SU-DHL-6 (cell line): ENCODE measurements at regions not wholly inside any gene's neighbourhood (a gene's known extent, or its start where the extent isn't known, plus 50 kb on each side); places are given as distances from the start of the nearest gene placed in this dataset.

Experiments
- H2AFZ ChIP-seq: fragments of 200-600 bp; sonication (generic); 2 replicates; pipeline ENCODE4 v1.6.1; 2014; ENCODE audit warnings: low read depth, mild to moderate bottlenecking, moderate library complexity, mixed read lengths, antibody characterized with exemption, low read length; ENCODE audit not compliant: severe bottlenecking
- H3F3A ChIP-seq: fragments of 200-600 bp; shearing (Covaris generic); 2 replicates; pipeline ENCODE4 v1.6.0; 2016; ENCODE audit warnings: antibody characterized with exemption, mild to moderate bottlenecking; ENCODE audit not compliant: insufficient read depth
- H3K27ac ChIP-seq: fragments of 200-600 bp; sonication (generic); 2 replicates; pipeline ENCODE4 v1.5.1; 2016; ENCODE audit warnings: low read depth, mild to moderate bottlenecking, low read length, moderate library complexity, mixed read lengths
- H3K27me3 ChIP-seq: fragments of 200-600 bp; sonication (generic), shearing (Covaris generic); 2 replicates; pipeline ENCODE4 v1.6.0; 2014; ENCODE audit warnings: mild to moderate bottlenecking, low read length
- H3K36me3 ChIP-seq: fragments of 200-600 bp; sonication (generic); 2 replicates; pipeline ENCODE4 v1.6.1; 2014; ENCODE audit warnings: mild to moderate bottlenecking, low read length, mixed read lengths
- H3K4me2 ChIP-seq: fragments of 300-600, 200-600 bp; shearing (Covaris generic), sonication (generic); 2 replicates; pipeline ENCODE4 v1.6.0; 2014; ENCODE audit warnings: low read length, low read depth, mild to moderate bottlenecking; ENCODE audit not compliant: poor library complexity, severe bottlenecking
- H3K4me3 ChIP-seq: fragments of 200-600 bp; sonication (generic); 2 replicates; pipeline ENCODE4 v1.5.1; 2014; ENCODE audit warnings: antibody characterized with exemption, low read length, mild to moderate bottlenecking, mixed read lengths; ENCODE audit not compliant: insufficient read depth, poor library complexity, severe bottlenecking
- H3K79me2 ChIP-seq: fragments of 200-600 bp; sonication (generic); 2 replicates; pipeline ENCODE4 v1.6.1; 2014; ENCODE audit warnings: mild to moderate bottlenecking, low read length, moderate library complexity; ENCODE audit not compliant: insufficient read depth
- H3K9ac ChIP-seq: fragments of 200-600 bp; sonication (generic); 2 replicates; pipeline ENCODE4 v1.7.0; 2014; ENCODE audit warnings: mild to moderate bottlenecking, low read length
- H3K9me2 ChIP-seq: fragments of 200-600 bp; sonication (generic); replicated peaks from 2 replicates; pipeline ENCODE4 v1.6.1; 2014; ENCODE audit warnings: low read length; ENCODE audit not compliant: insufficient read depth
- H3K9me3 ChIP-seq: fragments of 200-600 bp; sonication (generic); 2 replicates; pipeline ENCODE4 v1.6.1; 2014; ENCODE audit warnings: low read length, mixed read lengths; ENCODE audit not compliant: insufficient read depth
- H4K20me1 ChIP-seq: fragments of 200-600 bp; sonication (generic); 2 replicates; pipeline ENCODE4 v1.6.1; 2014; ENCODE audit warnings: low read depth, mild to moderate bottlenecking, antibody characterized with exemption, low read length, moderate library complexity, mixed read lengths
- EZH2phosphoT487 ChIP-seq: fragments of 200-600 bp; sonication (generic), shearing (Covaris generic); conservative IDR thresholded peaks from 2 replicates; pipeline ENCODE4 v1.6.1; 2018; ENCODE audit warnings: mild to moderate bottlenecking, antibody characterized with exemption, low read length, moderate library complexity, mixed read lengths
- TF ChIP-seq, protein P1 (sequence below): fragments of 200-600 bp; sonication (generic); IDR thresholded peaks from one replicate; pipeline ENCODE4 v1.5.1; 2017; ENCODE audit warnings: antibody characterized with exemption, mild to moderate bottlenecking, low read length, moderate library complexity; ENCODE audit not compliant: insufficient read depth, poor library complexity, severe bottlenecking

DNA sequence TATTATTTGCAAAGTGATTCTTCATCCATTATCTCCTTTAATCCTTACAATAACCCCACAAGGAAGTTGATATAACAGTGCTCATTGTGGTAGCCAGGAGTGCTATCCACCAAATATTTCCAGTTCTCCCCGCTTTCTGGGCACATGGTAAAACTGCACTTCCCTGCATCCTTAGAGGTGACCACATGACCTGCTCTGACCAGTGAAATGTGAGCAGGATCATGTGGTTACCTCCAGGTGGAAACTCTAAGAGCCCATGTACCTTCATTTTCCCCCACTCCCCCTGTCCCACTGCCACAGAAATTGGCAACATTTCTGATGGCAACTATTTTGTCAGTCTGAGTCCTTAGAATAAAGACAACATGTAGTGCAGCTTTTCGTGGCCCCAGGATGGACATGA lies 89.7 kb downstream of the MRPL46 start:
- Histone ChIP-seq H3K9me2 (no peaks in the 10 kb centered on the region), H3K27me3 (no peaks in the 10 kb centered on the region), H3K79me2 (no peaks in the 10 kb centered on the region), H3K36me3 (no peaks in the 10 kb centered on the region), H3F3A (no peaks in the 10 kb centered on the region), H3K4me3 (no peak overlapping the region), H3K4me2 (no peak overlapping the region), H3K9ac (no peak overlapping the region), H4K20me1 (no peaks in the 10 kb centered on the region), H3K9me3 (no peaks in the 10 kb centered on the region), H2AFZ (no peak overlapping the region), H3K27ac (no peak overlapping the region)
- TF ChIP-seq EZH2phosphoT487, result no peak
- TF ChIP-seq, protein P1, sequence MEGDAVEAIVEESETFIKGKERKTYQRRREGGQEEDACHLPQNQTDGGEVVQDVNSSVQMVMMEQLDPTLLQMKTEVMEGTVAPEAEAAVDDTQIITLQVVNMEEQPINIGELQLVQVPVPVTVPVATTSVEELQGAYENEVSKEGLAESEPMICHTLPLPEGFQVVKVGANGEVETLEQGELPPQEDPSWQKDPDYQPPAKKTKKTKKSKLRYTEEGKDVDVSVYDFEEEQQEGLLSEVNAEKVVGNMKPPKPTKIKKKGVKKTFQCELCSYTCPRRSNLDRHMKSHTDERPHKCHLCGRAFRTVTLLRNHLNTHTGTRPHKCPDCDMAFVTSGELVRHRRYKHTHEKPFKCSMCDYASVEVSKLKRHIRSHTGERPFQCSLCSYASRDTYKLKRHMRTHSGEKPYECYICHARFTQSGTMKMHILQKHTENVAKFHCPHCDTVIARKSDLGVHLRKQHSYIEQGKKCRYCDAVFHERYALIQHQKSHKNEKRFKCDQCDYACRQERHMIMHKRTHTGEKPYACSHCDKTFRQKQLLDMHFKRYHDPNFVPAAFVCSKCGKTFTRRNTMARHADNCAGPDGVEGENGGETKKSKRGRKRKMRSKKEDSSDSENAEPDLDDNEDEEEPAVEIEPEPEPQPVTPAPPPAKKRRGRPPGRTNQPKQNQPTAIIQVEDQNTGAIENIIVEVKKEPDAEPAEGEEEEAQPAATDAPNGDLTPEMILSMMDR, result no peak

DNA sequence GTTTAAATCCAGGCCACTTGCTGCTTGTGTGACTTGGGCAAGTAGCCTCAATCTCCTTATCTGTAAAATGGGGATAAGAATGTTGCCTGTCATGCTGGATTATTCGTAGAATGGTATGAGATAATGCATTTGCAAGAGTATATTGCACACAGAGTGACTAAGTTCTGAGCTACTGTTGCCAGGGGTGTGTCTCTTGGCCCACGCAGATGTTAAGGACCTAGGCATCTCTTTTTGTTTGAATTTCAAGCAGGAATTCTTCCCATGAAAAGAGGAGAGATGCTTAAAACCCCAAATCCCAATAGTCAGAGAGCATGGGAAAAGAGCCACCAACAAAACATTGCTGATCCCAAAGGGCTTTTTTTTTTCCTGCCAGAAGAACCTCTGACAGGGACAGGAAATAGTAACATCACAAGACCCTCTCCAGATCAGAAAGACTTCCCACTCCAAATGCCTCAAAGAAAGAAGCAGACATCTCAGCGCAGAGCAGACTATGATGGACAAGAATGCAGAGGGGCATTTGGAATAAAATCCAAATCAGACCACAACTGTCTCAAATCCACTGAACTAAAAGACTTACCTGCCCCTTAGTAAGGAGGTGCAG lies 90.5 kb downstream of the MRPL46 start:
- no peak overlapping the region for H3K4me2 ChIP-seq
- H3K9me3 ChIP-seq, result no peaks in the 10 kb centered on the region
- no peak overlapping the region for H3K27ac ChIP-seq
- H2AFZ ChIP-seq, result no peak overlapping the region
- no peaks in the 10 kb centered on the region for H3F3A ChIP-seq
- no peaks in the 10 kb centered on the region for H3K79me2 ChIP-seq
- TF ChIP-seq, protein P1, result no peak
- no peak for TF ChIP-seq EZH2phosphoT487
- H3K4me3 ChIP-seq, result no peak overlapping the region
- H4K20me1 ChIP-seq, result no peaks in the 10 kb centered on the region
- H3K27me3 ChIP-seq, result no peaks in the 10 kb centered on the region
- no peaks in the 10 kb centered on the region for H3K36me3 ChIP-seq
- no peaks in the 10 kb centered on the region for H3K9me2 ChIP-seq
- H3K9ac ChIP-seq, result no peak overlapping the region

DNA sequence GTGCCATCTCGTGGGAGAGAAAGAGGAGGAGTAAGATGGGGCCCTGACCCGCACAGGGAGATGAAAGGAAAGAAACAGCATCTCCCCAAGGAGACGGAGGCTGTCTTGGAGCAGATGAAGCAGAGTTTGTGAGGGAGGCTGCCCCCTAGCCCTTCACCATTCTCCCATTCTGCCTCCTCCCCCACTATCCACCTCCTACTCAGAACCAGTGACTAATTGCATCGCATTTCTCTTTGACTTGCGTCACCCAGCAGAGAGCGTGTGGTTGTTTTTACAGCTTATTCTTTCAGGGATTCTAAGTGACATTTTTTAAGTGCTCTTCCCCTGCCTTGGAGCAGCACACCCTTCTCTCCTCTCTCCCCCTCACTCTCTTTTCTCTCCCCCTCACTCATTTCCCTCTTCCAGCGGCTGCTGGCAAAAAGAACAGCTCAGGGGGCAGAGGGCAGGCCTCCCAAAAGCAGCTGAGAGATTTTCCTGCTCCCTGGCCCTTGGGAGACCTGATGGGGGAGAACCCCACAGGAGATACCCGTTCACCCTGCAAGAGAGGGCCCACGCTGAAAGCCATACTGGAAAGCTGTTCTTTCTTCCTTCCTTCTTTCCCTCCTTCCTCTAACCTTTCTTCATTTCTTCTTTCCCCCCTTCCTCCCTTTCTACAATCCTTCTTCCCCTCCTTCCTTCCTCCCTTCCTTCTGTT lies 91.8 kb downstream of the MRPL46 start:
- Histone ChIP-seq H3K9ac (no peak overlapping the region), H3K4me3 (no peak overlapping the region), H3K79me2 (no peaks in the 10 kb centered on the region), H3K9me2 (no peaks in the 10 kb centered on the region), H3K27me3 (no peaks in the 10 kb centered on the region), H4K20me1 (no peaks in the 10 kb centered on the region), H3K27ac (no peak overlapping the region), H3F3A (no peaks in the 10 kb centered on the region), H2AFZ (no peak overlapping the region), H3K4me2 (no peak overlapping the region), H3K9me3 (no peaks in the 10 kb centered on the region), H3K36me3 (no peaks in the 10 kb centered on the region)
- TF ChIP-seq EZH2phosphoT487, result no peak
- TF ChIP-seq, protein P1, result no peak
